ENCODE measurements at regions not wholly inside any gene's neighbourhood (a gene's known extent, or its start where the extent isn't known, plus 50 kb on each side); places are given as distances from the start of the nearest gene placed in this dataset.

- TF ChIP-seq RERE (CRISPR knock-in tag; IDR thresholded peaks at IDR 0.05; ENCODE audit: borderline replicate concordance) (no peak), XRCC3 (IDR thresholded peaks at IDR 0.05) (no peak), ZNF12 (CRISPR knock-in tag; IDR thresholded peaks at IDR 0.05) (no peak), ID3 (CRISPR knock-in tag; IDR thresholded peaks at IDR 0.05) (no peak), ID3 (tag; IDR thresholded peaks at IDR 0.05) (no peak), ESRRB (CRISPR knock-in tag; IDR thresholded peaks at IDR 0.05; ENCODE audit: borderline replicate concordance) (no peak)
These were observed 133.0 kb upstream of the FAT4 start (continued) for GRCh38 chr4:125181804-125182203.
